WTC11 (cell line): ENCODE measurements at regions not wholly inside any gene's neighbourhood (a gene's known extent, or its start where the extent isn't known, plus 50 kb on each side); places are given as distances from the start of the nearest gene placed in this dataset.

ENCODE experiments used
- ATAC-seq: fragments of 200-7000 bp; cut with Tn5 transposase; 2 replicates; pipeline ENCODE4 v1.10.0; 2021; ENCODE audit warnings: mild to moderate bottlenecking, moderate library complexity
- CTCF ChIA-PET: fragments of 300-600 bp; sonication (Branson Sonifier 250); formaldehyde crosslinking; loops from one replicate; lab custom pipeline; 2021; ENCODE audit warnings: antibody characterized with exemption; lab: Charles Lee
- POLR2A ChIA-PET: fragments of 350-600 bp; sonication (Branson Sonifier 250); formaldehyde crosslinking; loops from one replicate; lab custom pipeline; 2021; ENCODE audit warnings: antibody characterized with exemption; lab: Charles Lee
- DNase-seq: peaks from one replicate; pipeline ENCODE4 v3.0.0; 2021; ENCODE audit warnings: low spot score
- H3K27ac Mint-ChIP-seq: 2 replicates; pipeline ENCODE4 v1.8.0; 2021; ENCODE audit warnings: mixed read lengths
- H3K27me3 Mint-ChIP-seq: 2 replicates; pipeline ENCODE4 v1.8.0; 2021; ENCODE audit warnings: low read depth, mild to moderate bottlenecking, moderate library complexity, mixed read lengths
- H3K36me3 Mint-ChIP-seq: 2 replicates; pipeline ENCODE4 v1.8.0; 2021; ENCODE audit warnings: mixed read lengths
- H3K4me1 Mint-ChIP-seq: 2 replicates; pipeline ENCODE4 v1.8.0; 2022; ENCODE audit warnings: mixed read lengths
- H3K4me3 Mint-ChIP-seq: 2 replicates; pipeline ENCODE4 v1.8.0; 2021; ENCODE audit warnings: mild to moderate bottlenecking, moderate library complexity, mixed read lengths
- H3K9me3 Mint-ChIP-seq: 2 replicates; pipeline ENCODE4 v1.8.0; 2021; ENCODE audit warnings: mixed read lengths
- AR ChIP-seq: fragments of 250-450 bp; sonication (Bioruptor Pico); IDR thresholded peaks from 2 replicates; pipeline ENCODE4 v1.9.0; 2021; ENCODE audit warnings: mild to moderate bottlenecking
- ATF1 ChIP-seq: sonication (generic); formaldehyde crosslinking; IDR thresholded peaks from 2 replicates; pipeline ENCODE4 v1.8.1; 2023; ENCODE audit warnings: mild to moderate bottlenecking, moderate library complexity, missing genetic modification reagents
- CDX4 ChIP-seq: fragments of 250-450 bp; sonication (Bioruptor Pico); IDR thresholded peaks from 2 replicates; pipeline ENCODE4 v1.9.0; 2021; ENCODE audit warnings: moderate library complexity, mild to moderate bottlenecking, inconsistent platforms, borderline replicate concordance
- CREM ChIP-seq: sonication (generic); formaldehyde crosslinking; IDR thresholded peaks from 2 replicates; pipeline ENCODE4 v1.8.1; 2022; ENCODE audit warnings: mild to moderate bottlenecking, missing genetic modification reagents, moderate library complexity
- E2F1 ChIP-seq: sonication (generic); formaldehyde crosslinking; IDR thresholded peaks from 2 replicates; pipeline ENCODE4 v1.8.0; 2022; ENCODE audit warnings: mild to moderate bottlenecking, missing genetic modification reagents
- ESRRA ChIP-seq: sonication (generic); formaldehyde crosslinking; IDR thresholded peaks from 2 replicates; pipeline ENCODE4 v1.8.1; 2022; ENCODE audit warnings: mild to moderate bottlenecking, missing genetic modification reagents, borderline replicate concordance
- ETV6 ChIP-seq: sonication (generic); formaldehyde crosslinking; IDR thresholded peaks from 2 replicates; pipeline ENCODE4 v1.8.1; 2022; ENCODE audit warnings: mild to moderate bottlenecking, missing genetic modification reagents
- FOXP4 ChIP-seq: sonication (generic); formaldehyde crosslinking; IDR thresholded peaks from 2 replicates; pipeline ENCODE4 v1.8.0; 2022; ENCODE audit warnings: mild to moderate bottlenecking, missing genetic modification reagents
- GABPB1 ChIP-seq: sonication (generic); formaldehyde crosslinking; IDR thresholded peaks from 2 replicates; pipeline ENCODE4 v1.8.1; 2023; ENCODE audit warnings: mild to moderate bottlenecking, missing genetic modification reagents
- IRF2 ChIP-seq: sonication (generic); formaldehyde crosslinking; IDR thresholded peaks from 2 replicates; pipeline ENCODE4 v1.8.0; 2022; ENCODE audit warnings: low read depth, missing genetic modification reagents, borderline replicate concordance
- JUN ChIP-seq: sonication (generic); formaldehyde crosslinking; IDR thresholded peaks from 2 replicates; pipeline ENCODE4 v1.8.0; 2023; ENCODE audit warnings: mild to moderate bottlenecking, missing genetic modification reagents
- NFATC4 ChIP-seq: fragments of 250-450 bp; sonication (Bioruptor Pico); IDR thresholded peaks from 2 replicates; pipeline ENCODE4 v1.9.0; 2021; ENCODE audit warnings: mild to moderate bottlenecking
- RELA ChIP-seq: sonication (generic); formaldehyde crosslinking; IDR thresholded peaks from 2 replicates; pipeline ENCODE4 v1.8.1; 2022; ENCODE audit warnings: missing genetic modification reagents, mild to moderate bottlenecking, borderline replicate concordance
- SP1 ChIP-seq: sonication (generic); formaldehyde crosslinking; conservative IDR thresholded peaks from 2 replicates; pipeline ENCODE4 v1.8.1; 2022; ENCODE audit warnings: missing genetic modification reagents
- TEAD4 ChIP-seq: sonication (generic); formaldehyde crosslinking; IDR thresholded peaks from 2 replicates; pipeline ENCODE4 v1.8.0; 2022; ENCODE audit warnings: mild to moderate bottlenecking, missing genetic modification reagents
- ZMAT4 ChIP-seq: fragments of 250-450 bp; sonication (Bioruptor Pico); IDR thresholded peaks from 2 replicates; pipeline ENCODE4 v1.9.0; 2021; ENCODE audit warnings: mild to moderate bottlenecking
- ZNF263 ChIP-seq: sonication (generic); formaldehyde crosslinking; IDR thresholded peaks from 2 replicates; pipeline ENCODE4 v1.8.1; 2022; ENCODE audit warnings: low read depth, mild to moderate bottlenecking, moderate library complexity, missing genetic modification reagents
- ZNF317 ChIP-seq: sonication (generic); formaldehyde crosslinking; IDR thresholded peaks from 2 replicates; pipeline ENCODE4 v1.8.1; 2023; ENCODE audit warnings: low read depth, mild to moderate bottlenecking, moderate library complexity, missing genetic modification reagents, borderline replicate concordance

- CTCF ChIA-PET: interaction anchor here (1.4 kb wide), 1 partner anchor 288 kb away, joined by 3 read pairs; no protein-coding TSS in a partner anchor
- Mint-ChIP-seq H3K9me3 (no peaks in the 10 kb centered on the region), H3K27me3 (no peaks in the 10 kb centered on the region), H3K4me1 (peaks cover 6% of the 10 kb centered on the region; the same call in 1 of the 2 replicates), H3K4me3 (no peak overlapping the region), H3K36me3 (no peaks in the 10 kb centered on the region), H3K27ac (no peak overlapping the region)
- TF ChIP-seq ZNF317 (CRISPR knock-in tag): no peak
- TF ChIP-seq ZMAT4 (CRISPR knock-in tag): no peak
- TF ChIP-seq CREM (CRISPR knock-in tag): no peak
- no peak for TF ChIP-seq AR (CRISPR knock-in tag)
- TF ChIP-seq E2F1 (CRISPR knock-in tag): no peak
- DNase-seq (no peak), ATAC-seq (no peak)
- POLR2A ChIA-PET: interaction anchor here (0.6 to 0.7 kb wide), 2 partner anchors 185 to 414 kb away, joined by 3 to 4 read pairs; no protein-coding TSS in a partner anchor
Observed at GRCh38 chr7:115153769-115154477, 232.0 kb downstream of the MDFIC start.

GRCh38 chr7:115153176-115153575 lies 231.3 kb downstream of the MDFIC start:
- DNase-seq: no peak
- TF ChIP-seq E2F1 (CRISPR knock-in tag) (no peak), JUN (CRISPR knock-in tag) (no peak), IRF2 (CRISPR knock-in tag) (no peak), FOXP4 (no peak)
- TF ChIP-seq, all 79 proteins: peak for 0
- ChIA-PET CTCF (interaction anchor here (1.4 kb wide), 1 partner anchor 288 kb away, joined by 3 read pairs; no protein-coding TSS in a partner anchor), POLR2A (interaction anchor here (0.6 to 0.7 kb wide), 2 partner anchors 186 to 415 kb away, joined by 3 to 4 read pairs; no protein-coding TSS in a partner anchor)
- Mint-ChIP-seq H3K27me3 (no peaks in the 10 kb centered on the region), H3K9me3 (no peaks in the 10 kb centered on the region), H3K4me3 (no peak overlapping the region), H3K27ac (no peak overlapping the region), H3K4me1 (peaks cover 6% of the 10 kb centered on the region; the same call in 1 of the 2 replicates), H3K36me3 (no peaks in the 10 kb centered on the region)
- no peak for ATAC-seq

GRCh38 chr7:115146148-115146547 lies 224.3 kb downstream of the MDFIC start:
- no peaks in the 10 kb centered on the region for H3K27me3 Mint-ChIP-seq
- H3K9me3 Mint-ChIP-seq: no peaks in the 10 kb centered on the region
- ChIA-PET CTCF (no interaction called here), POLR2A (no interaction called here)
- DNase-seq (no peak), ATAC-seq (no peak)
- H3K27ac Mint-ChIP-seq: no peak overlapping the region
- H3K36me3 Mint-ChIP-seq: no peaks in the 10 kb centered on the region
- H3K4me1 Mint-ChIP-seq: peaks cover 10% of the 10 kb centered on the region
- no peak overlapping the region for H3K4me3 Mint-ChIP-seq
- TF ChIP-seq FOXP4 (no peak), ZNF263 (CRISPR knock-in tag) (no peak), SP1 (CRISPR knock-in tag) (no peak), CDX4 (CRISPR knock-in tag) (no peak), ZMAT4 (CRISPR knock-in tag) (no peak), ATF1 (CRISPR knock-in tag) (no peak), RELA (CRISPR knock-in tag) (no peak), IRF2 (CRISPR knock-in tag) (no peak), TEAD4 (no peak), NFATC4 (no peak), ESRRA (CRISPR knock-in tag) (no peak), ETV6 (CRISPR knock-in tag) (no peak), GABPB1 (no peak)
